ENCODE measurements at regions not wholly inside any gene's neighbourhood (a gene's known extent, or its start where the extent isn't known, plus 50 kb on each side); places are given as distances from the start of the nearest gene placed in this dataset.
A peak's percentile ranks its signal among the peaks of the same experiment; 100 is the strongest.

- no peaks in the 10 kb centered on the region for H3K79me2 ChIP-seq (ENCODE audit: insufficient read depth, low read length)
- H3K9me3 ChIP-seq (ENCODE audit: control insufficient read depth, low read depth, low read length): no peaks in the 10 kb centered on the region
- H2BK12ac ChIP-seq (ENCODE audit: insufficient read length, low read depth, low read length): no peak overlapping the region
- H3K14ac ChIP-seq (ENCODE audit: insufficient read depth, low read length): no peak overlapping the region
- H3K9ac ChIP-seq (ENCODE audit: extremely low read depth, insufficient read length, low read length): no peak overlapping the region
- no peak overlapping the region for H2BK15ac ChIP-seq (ENCODE audit: low read depth, low read length)
- H3K56ac ChIP-seq (ENCODE audit: insufficient read length, low read depth, low read length): no peak overlapping the region
- no peak overlapping the region for H2BK5ac ChIP-seq (ENCODE audit: insufficient read length, low read length)
- no peak overlapping the region for H2BK120ac ChIP-seq (ENCODE audit: low read depth, low read length, poor library complexity, severe bottlenecking)
- H3K4me2 ChIP-seq (ENCODE audit: insufficient read depth, insufficient read length, low read length): no peak overlapping the region
- Mint-ChIP-seq H3K9me3 (0 out of 5 replicates have a peak, but pooled peaks cover 0 to 2% of the 10 kb centered on the region in 2 experiments), H3K36me3 (ENCODE audit: insufficient read depth in 1 of 3, low read depth in 3 of 3) (peaks cover 0 to 2% (median 0%) of the 10 kb centered on the region in 3 experiments; a peak in 1 of 7 replicates), H3K4me3 (no peak overlapping the region), H3K27me3 (ENCODE audit: low read depth) (no peaks in the 10 kb centered on the region), H3K4me1 (peaks cover 7 to 8% of the 10 kb centered on the region in 2 experiments), H3K27ac (peak overlapping the region in 1 of 3 experiments; percentile 31; a peak in 1 of 7 replicates)
- TF ChIP-seq, protein P1, sequence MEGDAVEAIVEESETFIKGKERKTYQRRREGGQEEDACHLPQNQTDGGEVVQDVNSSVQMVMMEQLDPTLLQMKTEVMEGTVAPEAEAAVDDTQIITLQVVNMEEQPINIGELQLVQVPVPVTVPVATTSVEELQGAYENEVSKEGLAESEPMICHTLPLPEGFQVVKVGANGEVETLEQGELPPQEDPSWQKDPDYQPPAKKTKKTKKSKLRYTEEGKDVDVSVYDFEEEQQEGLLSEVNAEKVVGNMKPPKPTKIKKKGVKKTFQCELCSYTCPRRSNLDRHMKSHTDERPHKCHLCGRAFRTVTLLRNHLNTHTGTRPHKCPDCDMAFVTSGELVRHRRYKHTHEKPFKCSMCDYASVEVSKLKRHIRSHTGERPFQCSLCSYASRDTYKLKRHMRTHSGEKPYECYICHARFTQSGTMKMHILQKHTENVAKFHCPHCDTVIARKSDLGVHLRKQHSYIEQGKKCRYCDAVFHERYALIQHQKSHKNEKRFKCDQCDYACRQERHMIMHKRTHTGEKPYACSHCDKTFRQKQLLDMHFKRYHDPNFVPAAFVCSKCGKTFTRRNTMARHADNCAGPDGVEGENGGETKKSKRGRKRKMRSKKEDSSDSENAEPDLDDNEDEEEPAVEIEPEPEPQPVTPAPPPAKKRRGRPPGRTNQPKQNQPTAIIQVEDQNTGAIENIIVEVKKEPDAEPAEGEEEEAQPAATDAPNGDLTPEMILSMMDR (conservative IDR thresholded peaks at IDR 0.05): no peak
- WGBS (ENCODE audit: extremely low coverage, insufficient read length, low lambda C conversion rate): no CpG with 5 or more reads among the region's 1 CpG
- no peak overlapping the region for H2AFZ ChIP-seq (ENCODE audit: low read length)
- H3K79me1 ChIP-seq (ENCODE audit: insufficient read depth, low read depth, low read length, poor library complexity, severe bottlenecking): no peaks in the 10 kb centered on the region
- no peak overlapping the region for H4K5ac ChIP-seq (ENCODE audit: insufficient read length, low read depth, low read length)
- H3K4ac ChIP-seq (ENCODE audit: low read depth, low read length): no peak overlapping the region
- no peak overlapping the region for H3K18ac ChIP-seq (ENCODE audit: insufficient read length, low read depth, low read length)
- H3K27ac ChIP-seq (ENCODE audit: insufficient read length, low read depth, low read length): no peak overlapping the region
- no peak overlapping the region for H3T11ph ChIP-seq (ENCODE audit: low read length)
- no peak overlapping the region for H3K23ac ChIP-seq (ENCODE audit: insufficient read length, low read depth, low read length)
- H3K4me1 ChIP-seq (ENCODE audit: insufficient read depth, low read length): peaks cover 2% of the 10 kb centered on the region; the same call in 1 of the 2 replicates
- no peak overlapping the region for H4K8ac ChIP-seq (replicated peaks; ENCODE audit: insufficient read length, low read depth, low read length)
- DNase-seq: no peak
- no peak overlapping the region for H2AK5ac ChIP-seq (ENCODE audit: insufficient read length, low read length)
- H3K23me2 ChIP-seq (ENCODE audit: insufficient read length, low read depth, low read length, poor library complexity, severe bottlenecking): no peaks in the 10 kb centered on the region
- H3K27me3 ChIP-seq (ENCODE audit: insufficient read depth, low read length): no peaks in the 10 kb centered on the region
- H4K20me1 ChIP-seq (ENCODE audit: control insufficient read depth, insufficient read depth, insufficient read length): no peaks in the 10 kb centered on the region
- H2BK20ac ChIP-seq (ENCODE audit: low read depth, low read length, poor library complexity, severe bottlenecking): no peak overlapping the region
- no peak overlapping the region for H4K91ac ChIP-seq (ENCODE audit: insufficient read length, low read depth, low read length)
These were observed 725.4 kb downstream of the INHBA start for GRCh38 chr7:40977533-40977932.

Measured in H9 (cell line).